Caco-2 (cell line): ENCODE measurements at regions not wholly inside any gene's neighbourhood (a gene's known extent, or its start where the extent isn't known, plus 50 kb on each side); places are given as distances from the start of the nearest gene placed in this dataset.

ENCODE experiments used
- BruUV-seq: library from RNA; stranded (reverse); fragments of 400-500 nt; replicated peaks from 2 replicates; lab custom pipeline; 2021; lab: Mats Ljungman, UMichigan
- CTCF ChIA-PET: fragments of 300-600 bp; sonication (Branson Sonifier 250); formaldehyde crosslinking; loops from one replicate; lab custom pipeline; 2022; ENCODE audit warnings: antibody characterized with exemption; lab: Charles Lee
- POLR2A ChIA-PET: fragments of 300-600 bp; sonication (Branson Sonifier 250); formaldehyde crosslinking; loops from one replicate; lab custom pipeline; 2022; ENCODE audit warnings: antibody characterized with exemption; lab: Charles Lee
- DNase-seq, 2 experiments: peaks; one replicate each; pipeline versions ENCODE4 v3.0.0 to v3.0.0-alpha.2; 2020 to 2022
- H3K27me3 ChIP-seq: replicated peaks from 2 replicates; pipeline ENCODE4 v1.6.0; 2011; ENCODE audit warnings: low read length; ENCODE audit not compliant: control insufficient read depth, insufficient read depth
- H3K36me3 ChIP-seq: 2 replicates; pipeline ENCODE4 v1.5.1; 2011; ENCODE audit warnings: low read length; ENCODE audit not compliant: control insufficient read depth, insufficient read depth
- H3K4me1 ChIP-seq: fragments of 250-450 bp; sonication (Bioruptor Pico); 2 replicates; pipeline ENCODE4 v1.5.1; 2020; ENCODE audit warnings: mild to moderate bottlenecking
- H3K4me3 ChIP-seq: 2 replicates; pipeline ENCODE4 v1.5.1; 2011; ENCODE audit warnings: low read depth, mild to moderate bottlenecking, control low read depth, low read length
- H3K9me3 ChIP-seq: fragments of 250-450 bp; sonication (Bioruptor Pico); 2 replicates; pipeline ENCODE4 v1.5.1; 2020; ENCODE audit warnings: mild to moderate bottlenecking, moderate library complexity
- H3K27ac Mint-ChIP-seq: one replicate; pipeline ENCODE4 v1.8.0; 2022; ENCODE audit warnings: mixed read lengths; ENCODE audit not compliant: unreplicated experiment
- H3K27me3 Mint-ChIP-seq: one replicate; pipeline ENCODE4 v1.8.0; 2022; ENCODE audit warnings: mixed read lengths; ENCODE audit not compliant: insufficient read depth, unreplicated experiment
- H3K36me3 Mint-ChIP-seq: one replicate; pipeline ENCODE4 v1.8.0; 2022; ENCODE audit warnings: mild to moderate bottlenecking, mixed read lengths; ENCODE audit not compliant: insufficient read depth, unreplicated experiment
- H3K4me1 Mint-ChIP-seq: one replicate; pipeline ENCODE4 v1.8.0; 2022; ENCODE audit warnings: low read depth, mixed read lengths; ENCODE audit not compliant: unreplicated experiment
- H3K4me3 Mint-ChIP-seq: one replicate; pipeline ENCODE4 v1.8.0; 2022; ENCODE audit warnings: mild to moderate bottlenecking, moderate library complexity, mixed read lengths; ENCODE audit not compliant: unreplicated experiment
- H3K9me3 Mint-ChIP-seq: one replicate; pipeline ENCODE4 v1.8.0; 2022; ENCODE audit warnings: mixed read lengths; ENCODE audit not compliant: unreplicated experiment
- CTCF ChIP-seq, 2 experiments: fragments of 200-600 bp in 1 of 2; IDR thresholded peaks; 1 replicate in 1 of 2; 2 replicates in 1 of 2; pipeline versions ENCODE4 v1.5.1 to v1.8.0; 2011 to 2022; ENCODE audit warnings: antibody characterized with exemption in 1 of 2, control low read depth in 1 of 2, inconsistent platforms in 1 of 2, low read depth in 1 of 2, low read length in 1 of 2, mild to moderate bottlenecking in 1 of 2, moderate library complexity in 1 of 2; ENCODE audit not compliant: insufficient read depth in 1 of 2, severe bottlenecking in 1 of 2, unreplicated experiment in 1 of 2
- intact Hi-C: fragments of 100-400 bp; cut with micrococcal nuclease; formaldehyde crosslinking; loops from one replicate; pipeline ENCODE4 v1.10.0; 2022; ENCODE audit not compliant: unreplicated experiment

GRCh38 chr14:100410056-100410565, 87.0 kb downstream of the SLC25A47 start:
- POLR2A ChIA-PET: no interaction called here
- Histone ChIP-seq H3K4me3 (no peak overlapping the region), H3K27me3 (no peaks in the 10 kb centered on the region), H3K36me3 (no peaks in the 10 kb centered on the region), H3K9me3 (no peaks in the 10 kb centered on the region), H3K4me1 (no peaks in the 10 kb centered on the region)
- TF ChIP-seq CTCF (IDR thresholded peaks at IDR 0.05; ENCODE audit: insufficient read depth in 1 of 2, low read depth in 1 of 2, low read length in 1 of 2, severe bottlenecking in 1 of 2, unreplicated experiment in 1 of 2): no peak
- intact Hi-C loops: no loop called here
- Mint-ChIP-seq H3K27me3 (no peaks in the 10 kb centered on the region), H3K36me3 (no peaks in the 10 kb centered on the region), H3K4me1 (no peaks in the 10 kb centered on the region), H3K4me3 (no peak overlapping the region), H3K9me3 (no peaks in the 10 kb centered on the region), H3K27ac (no peak overlapping the region)
- no TSS peak for BruUV-seq
- DNase-seq: no peak
- CTCF ChIA-PET: no interaction called here

- Mint-ChIP-seq H3K4me1 (peaks cover 7% of the 10 kb centered on the region), H3K27ac (no peak overlapping the region), H3K9me3 (no peaks in the 10 kb centered on the region), H3K27me3 (no peaks in the 10 kb centered on the region), H3K4me3 (no peak overlapping the region), H3K36me3 (no peaks in the 10 kb centered on the region)
- H3K36me3 ChIP-seq: no peaks in the 10 kb centered on the region
- no peak for DNase-seq
- TF ChIP-seq CTCF (IDR thresholded peaks at IDR 0.05; ENCODE audit: insufficient read depth in 1 of 2, low read depth in 1 of 2, low read length in 1 of 2, severe bottlenecking in 1 of 2, unreplicated experiment in 1 of 2): no peak
- H3K4me1 ChIP-seq: no peaks in the 10 kb centered on the region
- intact Hi-C loops: no loop called here
- no peaks in the 10 kb centered on the region for H3K9me3 ChIP-seq
- no peak overlapping the region for H3K4me3 ChIP-seq
- no TSS peak for BruUV-seq
- CTCF ChIA-PET: no interaction called here
- POLR2A ChIA-PET: no interaction called here
- H3K27me3 ChIP-seq: no peaks in the 10 kb centered on the region
Measured at GRCh38 chr14:100413699-100414098, 90.6 kb downstream of the SLC25A47 start.

DNA sequence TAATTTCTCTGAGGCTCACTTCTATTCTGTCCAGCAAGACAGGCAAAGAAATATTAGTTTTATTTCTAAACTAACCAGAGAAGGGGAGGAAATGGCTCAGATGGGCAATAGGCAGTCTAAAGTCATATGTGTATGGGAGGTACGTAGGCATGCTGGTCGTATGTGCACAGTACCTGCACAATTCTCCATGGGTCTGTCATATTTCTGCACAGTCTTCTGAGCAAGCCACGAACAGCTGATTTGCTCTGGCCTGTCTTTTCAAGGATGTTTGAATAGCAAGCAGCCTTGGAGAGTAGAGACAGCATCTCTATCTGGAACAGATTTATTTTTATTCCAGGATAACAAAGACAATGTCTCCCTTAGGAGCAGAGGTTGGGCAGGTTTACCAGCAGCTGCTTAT, 92.1 kb downstream of the SLC25A47 start:
- Mint-ChIP-seq H3K27me3 (no peaks in the 10 kb centered on the region), H3K4me3 (no peak overlapping the region), H3K9me3 (no peaks in the 10 kb centered on the region), H3K36me3 (no peaks in the 10 kb centered on the region), H3K4me1 (peaks cover 7% of the 10 kb centered on the region), H3K27ac (no peak overlapping the region)
- intact Hi-C loops: no loop called here
- ChIA-PET CTCF (no interaction called here), POLR2A (no interaction called here)
- Histone ChIP-seq H3K27me3 (no peaks in the 10 kb centered on the region), H3K9me3 (no peaks in the 10 kb centered on the region), H3K4me3 (no peak overlapping the region), H3K36me3 (no peaks in the 10 kb centered on the region), H3K4me1 (no peaks in the 10 kb centered on the region)
- no TSS peak for BruUV-seq
- no peak for TF ChIP-seq CTCF (IDR thresholded peaks at IDR 0.05; ENCODE audit: insufficient read depth in 1 of 2, low read depth in 1 of 2, low read length in 1 of 2, severe bottlenecking in 1 of 2, unreplicated experiment in 1 of 2)
- no peak for DNase-seq
